ENCODE measurements at regions not wholly inside any gene's neighbourhood (a gene's known extent, or its start where the extent isn't known, plus 50 kb on each side); places are given as distances from the start of the nearest gene placed in this dataset.
"Not testable (repeated sequence)": the region's sequence is repeated elsewhere in the genome, so short reads cannot be mapped to it uniquely, and the experiment has no call there.

GRCh38 chr3:145035682-145036081, 1064.1 kb downstream of the DIPK2A start:
- Mint-ChIP-seq H3K27me3 (ENCODE audit: insufficient read depth) (no peaks in the 10 kb centered on the region), H3K4me1 (no peaks in the 10 kb centered on the region), H3K27ac (no peak overlapping the region), H3K4me3 (no peak overlapping the region), H3K9me3 (peaks cover 8% of the 10 kb centered on the region), H3K36me3 (ENCODE audit: low read depth) (peaks cover 4% of the 10 kb centered on the region)
- 86% methylated on average over 1 of the region's 1 CpG; no CpG with 5 or more reads in 1 of the 2 experiments for WGBS, 2 experiments (ENCODE audit: insufficient coverage in 1 of 2, insufficient read length in 1 of 2)
- Histone ChIP-seq H3K27ac (ENCODE audit: low read depth, low read length) (no peak overlapping the region), H3K9ac (ENCODE audit: extremely low read depth, low read length, poor library complexity, severe bottlenecking) (no peak overlapping the region), H3K27me3 (ENCODE audit: control insufficient read depth, insufficient read depth, low read length, poor library complexity, severe bottlenecking) (no peaks in the 10 kb centered on the region), H3K36me3 (ENCODE audit: control insufficient read depth, insufficient read depth, low read length) (no peaks in the 10 kb centered on the region), H3K4me3 (ENCODE audit: low read length) (no peak overlapping the region), H3K9me3 (ENCODE audit: control insufficient read depth, low read length) (peaks cover 13% of the 10 kb centered on the region), H3K4me1 (ENCODE audit: control insufficient read depth, insufficient read depth, low read length) (no peaks in the 10 kb centered on the region)
- DNase-seq, result no peak
- no peak for TF ChIP-seq CTCF (conservative IDR thresholded peaks at IDR 0.05)

- not testable (repeated sequence) for H3K4me3 ChIP-seq (ENCODE audit: low read length); H3K27me3 Mint-ChIP-seq (ENCODE audit: insufficient read depth); H3K9me3 ChIP-seq (ENCODE audit: control insufficient read depth, low read length); H3K4me1 ChIP-seq (ENCODE audit: control insufficient read depth, insufficient read depth, low read length); H3K27me3 ChIP-seq (ENCODE audit: control insufficient read depth, insufficient read depth, low read length, poor library complexity, severe bottlenecking); H3K4me3 Mint-ChIP-seq; H3K27ac ChIP-seq (ENCODE audit: low read depth, low read length); H3K9ac ChIP-seq (ENCODE audit: extremely low read depth, low read length, poor library complexity, severe bottlenecking); H3K36me3 ChIP-seq (ENCODE audit: control insufficient read depth, insufficient read depth, low read length); H3K27ac Mint-ChIP-seq; DNase-seq; H3K36me3 Mint-ChIP-seq (ENCODE audit: low read depth)
- Mint-ChIP-seq H3K9me3 (peaks cover 11% of the 10 kb centered on the region), H3K4me1 (peaks cover 15% of the 10 kb centered on the region)
- 95% methylated on average over 2 of the region's 2 CpGs; no CpG with 5 or more reads in 1 of the 2 experiments for WGBS, 2 experiments (ENCODE audit: insufficient coverage in 1 of 2, insufficient read length in 1 of 2)
These were observed 1082.4 kb downstream of the DIPK2A start for GRCh38 chr3:145054055-145054454.

GRCh38 chr3:145055375-145056076, 1083.9 kb downstream of the DIPK2A start:
- peaks cover 20% of the 10 kb centered on the region for H3K9me3 Mint-ChIP-seq
- H3K4me1 Mint-ChIP-seq, result peaks cover 15% of the 10 kb centered on the region
- no peak for TF ChIP-seq CTCF (conservative IDR thresholded peaks at IDR 0.05)
- H3K36me3 ChIP-seq (ENCODE audit: control insufficient read depth, insufficient read depth, low read length), result no peaks in the 10 kb centered on the region
- H3K4me3 Mint-ChIP-seq, result no peak overlapping the region
- no peak for DNase-seq
- H3K9ac ChIP-seq (ENCODE audit: extremely low read depth, low read length, poor library complexity, severe bottlenecking), result no peak overlapping the region
- no peaks in the 10 kb centered on the region for H3K4me1 ChIP-seq (ENCODE audit: control insufficient read depth, insufficient read depth, low read length)
- H3K27me3 Mint-ChIP-seq (ENCODE audit: insufficient read depth), result no peaks in the 10 kb centered on the region
- H3K27ac Mint-ChIP-seq, result no peak overlapping the region
- H3K9me3 ChIP-seq (ENCODE audit: control insufficient read depth, low read length), result peaks cover 20% of the 10 kb centered on the region
- no peak overlapping the region for H3K4me3 ChIP-seq (ENCODE audit: low read length)
- no peak overlapping the region for H3K27ac ChIP-seq (ENCODE audit: low read depth, low read length)
- H3K36me3 Mint-ChIP-seq (ENCODE audit: low read depth), result peaks cover 3% of the 10 kb centered on the region
- 97 to 100% methylated on average over 1 of the region's 1 CpG for WGBS, 2 experiments (ENCODE audit: insufficient coverage in 1 of 2, insufficient read length in 1 of 2)
- H3K27me3 ChIP-seq (ENCODE audit: control insufficient read depth, insufficient read depth, low read length, poor library complexity, severe bottlenecking), result no peaks in the 10 kb centered on the region
